ENCODE measurements at regions not wholly inside any gene's neighbourhood (a gene's known extent, or its start where the extent isn't known, plus 50 kb on each side); places are given as distances from the start of the nearest gene placed in this dataset.

- DNase-seq (ENCODE audit: low read depth in 2 of 2), result no peak
Measured at GRCh38 chr19:32101206-32101605, 244.2 kb upstream of the ZNF507 start.

- no peak for DNase-seq (ENCODE audit: low read depth in 2 of 2)
Measured at GRCh38 chr19:32103541-32103940, 241.9 kb upstream of the ZNF507 start.

GRCh38 chr19:32104153-32104849, 241.1 kb upstream of the ZNF507 start:
- no peak for DNase-seq (ENCODE audit: low read depth in 2 of 2)

- no peak for DNase-seq (ENCODE audit: low read depth in 2 of 2)
Measured at GRCh38 chr19:32104850-32105235, 240.6 kb upstream of the ZNF507 start.

- DNase-seq (ENCODE audit: low read depth in 2 of 2), result no peak
Measured at GRCh38 chr19:32105527-32106310, 239.7 kb upstream of the ZNF507 start.

- no peak for DNase-seq (ENCODE audit: low read depth in 2 of 2)
Measured at GRCh38 chr19:32122258-32122657, 223.2 kb upstream of the ZNF507 start.

GRCh38 chr19:32123355-32123940, 222.0 kb upstream of the ZNF507 start:
- no peak for DNase-seq (ENCODE audit: low read depth in 2 of 2)

GRCh38 chr19:32124585-32124984, 220.8 kb upstream of the ZNF507 start:
- DNase-seq (ENCODE audit: low read depth in 2 of 2), result no peak

GRCh38 chr19:32129141-32129540, 216.3 kb upstream of the ZNF507 start:
- DNase-seq (ENCODE audit: low read depth in 2 of 2), result no peak

GRCh38 chr19:32130332-32130731, 215.1 kb upstream of the ZNF507 start:
- no peak for DNase-seq (ENCODE audit: low read depth in 2 of 2)

- no peak for DNase-seq (ENCODE audit: low read depth in 2 of 2)
Measured at GRCh38 chr19:32131005-32131404, 214.4 kb upstream of the ZNF507 start.

GRCh38 chr19:32138416-32138815, 207.0 kb upstream of the ZNF507 start:
- no peak for DNase-seq (ENCODE audit: low read depth in 2 of 2)

- no peak for DNase-seq (ENCODE audit: low read depth in 2 of 2)
Measured at GRCh38 chr19:32141840-32142511, 203.4 kb upstream of the ZNF507 start.

- DNase-seq (ENCODE audit: low read depth in 2 of 2), result no peak
Measured at GRCh38 chr19:32146664-32147063, 198.7 kb upstream of the ZNF507 start.

GRCh38 chr19:32150605-32151004, 194.8 kb upstream of the ZNF507 start:
- no peak for DNase-seq (ENCODE audit: low read depth in 2 of 2)

- DNase-seq (ENCODE audit: low read depth in 2 of 2), result no peak
Measured at GRCh38 chr19:32154418-32154817, 191.0 kb upstream of the ZNF507 start.

GRCh38 chr19:32164384-32164992, 180.9 kb upstream of the ZNF507 start:
- DNase-seq (ENCODE audit: low read depth in 2 of 2), result no peak

GRCh38 chr19:32165141-32165540, 180.3 kb upstream of the ZNF507 start:
- no peak for DNase-seq (ENCODE audit: low read depth in 2 of 2)

- DNase-seq (ENCODE audit: low read depth in 2 of 2), result no peak
Measured at GRCh38 chr19:32165750-32166149, 179.7 kb upstream of the ZNF507 start.

GRCh38 chr19:32166238-32166637, 179.2 kb upstream of the ZNF507 start:
- DNase-seq (ENCODE audit: low read depth in 2 of 2), result no peak

GRCh38 chr19:32168111-32168510, 177.3 kb upstream of the ZNF507 start:
- no peak for DNase-seq (ENCODE audit: low read depth in 2 of 2)

- no peak for DNase-seq (ENCODE audit: low read depth in 2 of 2)
Measured at GRCh38 chr19:32168606-32169005, 176.8 kb upstream of the ZNF507 start.

Measured in dermis microvascular lymphatic vessel endothelial cell (primary cell).